HEK293T (cell line): ENCODE measurements at regions not wholly inside any gene's neighbourhood (a gene's known extent, or its start where the extent isn't known, plus 50 kb on each side); places are given as distances from the start of the nearest gene placed in this dataset.

ENCODE experiments used
- ARNT ChIP-seq: fragments of 450-650 bp; IDR thresholded peaks from 2 replicates; pipeline ENCODE4 v1.6.1; 2017; ENCODE audit warnings: mild to moderate bottlenecking
- ELF4 ChIP-seq: fragments of 450-650 bp; IDR thresholded peaks from 2 replicates; pipeline ENCODE4 v1.6.1; 2017; ENCODE audit warnings: antibody characterized with exemption
- FOXA1 ChIP-seq: fragments of 450-650 bp; IDR thresholded peaks from 2 replicates; pipeline ENCODE4 v1.6.1; 2016; ENCODE audit warnings: mild to moderate bottlenecking
- LEF1 ChIP-seq: fragments of 450-650 bp; IDR thresholded peaks from 2 replicates; pipeline ENCODE4 v1.6.1; 2017; ENCODE audit warnings: mild to moderate bottlenecking, borderline replicate concordance
- NFRKB ChIP-seq: fragments of 450-650 bp; IDR thresholded peaks from 2 replicates; pipeline ENCODE4 v1.6.1; 2016; ENCODE audit warnings: mild to moderate bottlenecking, moderate library complexity
- SUZ12 ChIP-seq: fragments of 450-650 bp; IDR thresholded peaks from 2 replicates; pipeline ENCODE4 v1.6.1; 2016; ENCODE audit warnings: mild to moderate bottlenecking
- TARDBP ChIP-seq: fragments of 450-650 bp; IDR thresholded peaks from 2 replicates; pipeline ENCODE4 v1.6.1; 2016
- ZNF384 ChIP-seq: fragments of 450-650 bp; IDR thresholded peaks from 2 replicates; pipeline ENCODE4 v1.6.1; 2016

- TF ChIP-seq ARNT = no peak
- no peak for TF ChIP-seq NFRKB
- TF ChIP-seq ZNF384 = no peak
- no peak for TF ChIP-seq SUZ12
- no peak for TF ChIP-seq LEF1
- no peak for TF ChIP-seq FOXA1
- TF ChIP-seq ELF4 = no peak
- TF ChIP-seq TARDBP = no peak
These were observed 65.7 kb upstream of the PKN2 start for GRCh38 chr1:88618331-88618730.
